Dendritic cell treated with granulocyte-macrophage colony-stimulating factor and Interleukin-4, amounts not matched to agents 40 ng/mL and 50 ng/mL, for 4 days (primary cell): ENCODE measurements at regions not wholly inside any gene's neighbourhood (a gene's known extent, or its start where the extent isn't known, plus 50 kb on each side); places are given as distances from the start of the nearest gene placed in this dataset.

Source experiments
- H3K27ac Mint-ChIP-seq: one replicate; pipeline ENCODE4 v1.8.0; 2022; ENCODE audit warnings: mild to moderate bottlenecking, mixed read lengths
- H3K27me3 Mint-ChIP-seq: one replicate; pipeline ENCODE4 v1.8.0; 2022; ENCODE audit warnings: mild to moderate bottlenecking, mixed read lengths
- H3K36me3 Mint-ChIP-seq: one replicate; pipeline ENCODE4 v1.8.0; 2022; ENCODE audit warnings: low read depth, mixed read lengths
- H3K4me1 Mint-ChIP-seq: one replicate; pipeline ENCODE4 v1.8.0; 2022; ENCODE audit warnings: low read depth, mixed read lengths
- H3K4me3 Mint-ChIP-seq: one replicate; pipeline ENCODE4 v1.8.0; 2022; ENCODE audit warnings: mild to moderate bottlenecking, moderate library complexity, mixed read lengths
- H3K9me3 Mint-ChIP-seq: one replicate; pipeline ENCODE4 v1.8.0; 2022; ENCODE audit warnings: mixed read lengths
- intact Hi-C: fragments of 100-400 bp; cut with micrococcal nuclease; formaldehyde crosslinking; loops from one replicate; pipeline ENCODE4 v1.15.0; 2022

DNA sequence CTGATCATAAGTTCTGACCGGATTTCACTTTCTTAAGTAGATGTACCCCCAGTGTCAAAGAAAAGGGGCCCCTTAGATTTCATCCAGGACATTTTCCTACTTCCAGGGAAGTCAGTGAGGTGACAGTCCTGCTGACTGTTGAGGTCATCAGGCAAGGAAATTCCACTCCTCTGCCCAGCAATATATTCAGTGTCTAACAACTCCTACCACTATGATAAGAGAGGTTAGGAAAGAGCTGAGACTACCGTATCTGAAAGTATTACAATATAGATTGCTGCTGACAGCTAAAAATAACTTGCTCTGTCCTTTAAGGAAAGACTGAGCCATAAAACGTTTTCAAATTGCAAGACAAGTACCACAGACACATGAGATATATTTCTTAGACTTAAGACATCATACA, 325.1 kb downstream of the EFNB2 start:
- intact Hi-C loops, result no loop called here
- Mint-ChIP-seq H3K27me3 (no peaks in the 10 kb centered on the region), H3K27ac (no peak overlapping the region), H3K36me3 (no peaks in the 10 kb centered on the region), H3K9me3 (peaks cover 9% of the 10 kb centered on the region), H3K4me3 (no peak overlapping the region), H3K4me1 (no peaks in the 10 kb centered on the region)

DNA sequence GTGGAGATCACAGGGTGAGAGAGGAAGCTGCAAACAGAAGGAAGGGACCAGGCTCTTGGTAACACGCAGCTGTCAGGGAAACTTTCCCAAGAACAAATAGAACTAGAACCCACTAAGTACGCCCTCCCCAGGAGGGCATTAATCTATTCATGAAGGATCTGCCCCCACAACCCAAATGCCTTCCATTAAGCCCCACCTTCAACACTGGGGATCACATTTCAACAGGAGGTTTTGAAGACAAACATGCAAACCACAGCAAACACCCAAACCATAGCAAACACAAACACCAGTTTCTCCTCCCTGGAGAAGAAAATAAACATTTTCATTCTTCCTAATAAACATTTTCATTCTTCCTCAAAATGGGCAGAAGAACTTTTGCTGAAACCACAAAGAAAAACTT, 329.6 kb downstream of the EFNB2 start:
- intact Hi-C loops, result no loop called here

DNA sequence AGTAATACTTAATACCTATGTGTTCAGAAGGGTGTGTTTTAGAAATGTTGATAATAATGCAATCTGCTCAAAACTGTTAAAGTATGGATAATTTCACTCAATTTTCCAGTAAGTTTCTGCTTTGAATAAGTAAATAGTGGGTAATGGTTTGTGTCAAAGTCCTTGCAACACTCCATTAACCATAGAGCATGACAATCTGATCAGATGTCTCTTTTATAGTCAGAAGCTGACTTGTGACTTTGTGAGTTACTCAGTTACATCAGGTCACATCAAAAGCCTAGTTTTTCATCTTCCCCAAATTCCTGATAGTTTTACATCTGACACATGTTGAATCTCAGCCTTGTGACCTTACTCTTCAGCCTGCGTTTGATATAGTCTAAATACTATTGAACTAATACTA, 338.0 kb downstream of the EFNB2 start:
- Mint-ChIP-seq H3K9me3 (peaks cover 10% of the 10 kb centered on the region), H3K27ac (no peak overlapping the region), H3K4me1 (no peaks in the 10 kb centered on the region), H3K4me3 (no peak overlapping the region), H3K27me3 (no peaks in the 10 kb centered on the region), H3K36me3 (no peaks in the 10 kb centered on the region)
- intact Hi-C loops, result no loop called here

More for the DNA sequence above, 329.6 kb downstream of the EFNB2 start:
- Mint-ChIP-seq H3K4me1 (no peaks in the 10 kb centered on the region), H3K27ac (no peak overlapping the region), H3K4me3 (no peak overlapping the region), H3K9me3 (peaks cover 6% of the 10 kb centered on the region), H3K36me3 (no peaks in the 10 kb centered on the region), H3K27me3 (no peaks in the 10 kb centered on the region)

DNA sequence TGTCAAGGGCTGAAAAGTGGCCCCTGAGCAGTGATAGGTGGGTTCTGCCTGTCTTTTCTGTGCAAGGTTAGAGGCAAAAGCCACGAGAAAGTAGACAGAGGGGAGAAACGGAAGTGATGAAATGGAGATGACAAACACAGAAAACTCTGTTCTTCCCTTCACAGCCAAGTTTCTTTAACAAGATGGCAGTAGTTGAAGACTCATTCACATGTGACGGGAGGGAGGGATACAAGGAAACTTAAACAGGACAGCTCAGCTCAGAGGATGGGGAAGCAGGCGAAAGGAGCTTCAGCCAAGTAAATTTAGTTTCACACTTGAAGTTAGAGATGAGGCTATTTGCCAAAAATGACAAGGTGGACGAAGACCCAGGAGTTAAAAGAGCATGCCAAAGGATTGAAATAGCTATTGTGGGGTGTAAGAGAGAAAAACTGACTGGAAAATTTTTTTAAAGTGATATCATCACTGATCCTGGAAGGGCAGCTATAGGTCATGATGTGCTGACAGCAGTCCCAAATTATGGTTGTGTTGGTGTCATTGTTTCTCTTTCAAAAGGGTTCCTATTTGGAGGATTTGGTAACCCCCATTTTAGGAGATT, 347.9 kb downstream of the EFNB2 start:
- Mint-ChIP-seq H3K4me3 (no peak overlapping the region), H3K27ac (no peak overlapping the region), H3K9me3 (peaks cover 39% of the 10 kb centered on the region), H3K4me1 (peaks cover under 1% of the 10 kb centered on the region), H3K27me3 (no peaks in the 10 kb centered on the region), H3K36me3 (no peaks in the 10 kb centered on the region)
- intact Hi-C loops, result no loop called here

DNA sequence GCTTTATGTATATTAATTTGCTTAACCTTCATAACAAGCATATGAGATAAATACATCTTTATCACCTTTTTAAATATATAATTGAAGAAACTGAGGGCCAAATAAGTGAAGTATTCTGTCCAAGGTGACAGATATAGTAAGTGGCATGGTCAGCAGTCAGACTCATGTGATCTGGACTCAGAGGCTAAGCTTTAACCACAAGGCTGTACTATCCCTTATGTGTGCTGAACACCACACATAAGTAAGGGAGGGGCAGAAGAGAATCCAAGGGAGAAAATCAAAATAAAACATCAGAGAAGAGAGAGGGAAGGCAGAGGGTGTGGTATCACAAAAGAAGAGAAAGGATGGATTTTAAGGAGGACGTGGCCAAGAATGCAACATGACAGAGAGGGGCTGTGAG, 348.4 kb downstream of the EFNB2 start:
- H3K27me3 Mint-ChIP-seq, result no peaks in the 10 kb centered on the region
- H3K27ac Mint-ChIP-seq, result no peak overlapping the region
- H3K4me3 Mint-ChIP-seq, result no peak overlapping the region
- H3K9me3 Mint-ChIP-seq, result peaks cover 34% of the 10 kb centered on the region
- intact Hi-C loops, result no loop called here
- H3K4me1 Mint-ChIP-seq, result peaks cover 5% of the 10 kb centered on the region
- H3K36me3 Mint-ChIP-seq, result no peaks in the 10 kb centered on the region

DNA sequence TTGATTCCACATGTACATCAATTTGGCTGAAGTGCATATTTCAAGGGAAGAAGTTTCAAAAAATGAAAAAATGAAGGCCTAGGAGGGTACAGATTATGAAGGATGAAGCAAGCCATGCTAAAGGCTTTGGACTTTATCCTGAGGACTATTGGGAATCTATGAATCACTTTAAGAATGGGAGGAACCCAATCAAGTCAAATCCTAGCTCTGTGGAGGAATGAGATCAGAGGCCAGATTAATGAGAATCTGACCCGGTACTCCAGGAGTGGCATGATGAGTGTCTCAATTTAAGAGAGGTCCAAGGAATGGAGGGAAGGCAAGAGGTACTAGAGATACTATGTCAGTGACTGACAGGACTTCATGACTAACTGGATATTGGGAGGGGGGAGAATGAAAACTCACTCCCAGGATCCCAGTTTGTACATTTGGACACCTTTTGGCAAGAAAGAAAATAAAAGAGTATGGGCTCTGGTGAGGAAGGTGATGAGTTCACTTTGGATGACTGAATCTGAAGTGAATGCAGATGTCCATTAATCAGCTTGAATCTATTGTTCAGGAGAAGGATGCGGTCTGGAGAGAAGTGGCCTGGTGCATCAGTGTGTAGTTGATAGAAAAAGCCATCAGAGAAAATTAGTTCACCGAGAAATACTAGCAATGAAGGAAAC, 349.0 kb downstream of the EFNB2 start:
- Mint-ChIP-seq H3K9me3 (peaks cover 32% of the 10 kb centered on the region), H3K27ac (no peak overlapping the region), H3K4me1 (peaks cover 5% of the 10 kb centered on the region), H3K27me3 (no peaks in the 10 kb centered on the region), H3K4me3 (no peak overlapping the region), H3K36me3 (no peaks in the 10 kb centered on the region)
- intact Hi-C loops, result no loop called here

DNA sequence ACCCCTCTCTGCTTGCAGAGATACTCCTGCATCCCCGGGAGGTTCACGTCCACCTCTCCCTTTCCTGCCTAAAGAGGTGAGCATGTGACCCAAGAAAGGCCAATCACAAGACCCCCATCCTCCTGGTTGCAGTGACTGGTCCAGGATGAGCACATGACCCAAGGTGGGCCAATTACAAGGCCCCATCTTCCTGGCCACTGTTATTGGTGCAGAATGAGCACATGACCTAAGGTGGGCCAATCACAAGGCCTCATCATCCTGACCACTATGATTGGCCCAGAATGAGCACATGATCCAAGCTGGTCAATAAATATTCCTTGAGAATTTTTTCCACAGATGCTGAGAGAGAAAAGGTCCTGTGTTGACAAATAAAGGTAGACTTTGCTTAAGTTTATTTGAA, 350.7 kb downstream of the EFNB2 start:
- H3K36me3 Mint-ChIP-seq, result no peaks in the 10 kb centered on the region
- no peaks in the 10 kb centered on the region for H3K27me3 Mint-ChIP-seq
- intact Hi-C loops, result no loop called here
- peaks cover 41% of the 10 kb centered on the region for H3K9me3 Mint-ChIP-seq
- H3K27ac Mint-ChIP-seq, result no peak overlapping the region
- H3K4me3 Mint-ChIP-seq, result no peak overlapping the region
- peaks cover 5% of the 10 kb centered on the region for H3K4me1 Mint-ChIP-seq

DNA sequence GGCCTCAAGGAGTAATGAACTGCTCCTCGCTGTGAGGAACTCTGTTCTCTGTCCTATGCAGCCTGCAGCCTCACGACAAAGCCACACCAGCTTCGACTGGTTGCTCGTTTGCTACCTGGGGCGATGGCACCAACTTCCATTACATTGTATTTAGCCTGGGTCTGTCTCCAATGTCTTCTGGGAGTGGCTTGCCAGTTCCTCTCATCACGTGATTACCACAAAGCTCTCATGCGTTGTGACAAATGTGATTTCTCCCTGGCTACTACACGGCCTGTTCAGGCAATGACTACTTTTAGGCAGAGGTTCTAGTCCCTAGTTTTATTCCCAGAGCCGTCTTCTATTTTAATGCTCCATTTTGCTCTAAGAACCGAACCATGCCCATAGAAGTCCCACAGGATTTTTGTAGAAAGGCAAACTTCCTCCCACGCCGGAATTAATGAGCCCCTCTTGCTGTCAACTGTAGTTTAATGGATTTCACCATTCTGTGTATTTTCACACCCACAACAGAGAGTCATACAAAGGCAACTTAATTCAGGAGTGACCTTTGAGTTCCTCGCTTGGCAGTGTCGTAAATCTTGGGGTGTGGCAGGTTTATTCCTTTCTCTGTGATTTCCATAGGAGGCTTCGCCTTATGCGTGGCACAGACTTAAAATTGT, 351.9 kb downstream of the EFNB2 start:
- H3K27ac Mint-ChIP-seq, result no peak overlapping the region
- intact Hi-C loops, result no loop called here
- H3K9me3 Mint-ChIP-seq, result peaks cover 41% of the 10 kb centered on the region

DNA sequence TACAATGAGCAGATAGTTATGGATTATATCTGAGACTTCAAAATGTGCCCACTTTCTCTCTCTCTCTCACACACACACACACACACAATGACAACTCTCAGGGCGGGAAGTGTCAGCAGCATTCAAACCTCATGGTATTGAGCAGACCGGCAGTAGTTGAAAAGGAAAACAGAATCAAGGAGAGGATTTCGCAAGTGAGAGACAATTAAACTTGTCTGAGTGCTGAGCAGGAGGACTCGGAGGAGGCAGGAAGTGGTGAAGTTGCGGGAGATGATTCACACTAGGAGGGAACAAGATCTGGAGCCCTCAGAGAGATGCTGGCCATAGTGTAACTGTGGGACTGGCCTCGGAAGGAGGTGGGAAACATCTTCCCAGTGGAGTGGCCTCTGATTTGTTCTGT, 353.1 kb downstream of the EFNB2 start:
- Mint-ChIP-seq H3K9me3 (peaks cover 38% of the 10 kb centered on the region), H3K27me3 (no peaks in the 10 kb centered on the region), H3K4me3 (no peak overlapping the region), H3K4me1 (peaks cover 5% of the 10 kb centered on the region), H3K36me3 (no peaks in the 10 kb centered on the region), H3K27ac (no peak overlapping the region)
- intact Hi-C loops, result no loop called here

More for the DNA sequence above, 351.9 kb downstream of the EFNB2 start:
- no peaks in the 10 kb centered on the region for H3K27me3 Mint-ChIP-seq
- H3K4me3 Mint-ChIP-seq, result no peak overlapping the region
- peaks cover 5% of the 10 kb centered on the region for H3K4me1 Mint-ChIP-seq
- H3K36me3 Mint-ChIP-seq, result no peaks in the 10 kb centered on the region

DNA sequence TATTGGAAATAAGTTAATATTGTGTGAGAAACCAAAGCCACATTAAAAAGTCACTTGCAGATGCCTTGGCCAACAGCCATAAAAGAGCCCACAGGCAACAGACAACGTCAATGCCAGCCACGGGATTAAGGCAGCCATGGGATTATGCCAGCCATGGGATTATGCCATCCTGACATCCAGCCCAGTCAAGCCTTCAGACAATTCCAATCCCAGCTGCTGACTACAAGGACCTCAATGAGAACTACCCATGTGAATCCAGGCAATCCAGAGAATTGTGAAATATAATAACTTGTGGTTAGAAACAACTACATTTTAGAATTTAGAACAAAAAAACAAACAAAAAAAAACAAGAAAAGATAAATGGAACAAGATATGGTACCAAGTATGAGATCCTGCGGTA, 356.6 kb downstream of the EFNB2 start:
- Mint-ChIP-seq H3K27me3 (no peaks in the 10 kb centered on the region), H3K4me1 (peaks cover 5% of the 10 kb centered on the region), H3K27ac (no peak overlapping the region), H3K9me3 (peaks cover 9% of the 10 kb centered on the region), H3K4me3 (no peak overlapping the region), H3K36me3 (no peaks in the 10 kb centered on the region)
- intact Hi-C loops, result no loop called here

DNA sequence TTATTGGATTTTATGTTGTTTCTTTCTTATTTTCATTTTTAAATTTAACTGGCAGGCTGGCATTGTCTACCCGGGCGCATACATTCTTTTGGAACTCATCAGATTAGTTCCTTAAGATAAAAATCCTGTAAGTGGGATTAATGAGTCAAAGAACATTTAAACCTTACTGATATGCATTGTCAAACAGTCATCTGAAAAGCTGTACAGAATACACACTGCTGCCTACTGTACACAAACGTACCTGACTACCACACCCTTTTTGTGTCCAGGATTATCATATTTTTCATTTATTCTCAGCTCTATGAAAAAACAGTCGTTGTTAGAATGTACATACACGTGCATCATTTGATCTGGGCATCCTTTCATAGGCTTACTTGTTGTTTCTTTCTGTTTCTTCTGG, 358.3 kb downstream of the EFNB2 start:
- Mint-ChIP-seq H3K36me3 (no peaks in the 10 kb centered on the region), H3K9me3 (peaks cover 9% of the 10 kb centered on the region), H3K27me3 (no peaks in the 10 kb centered on the region), H3K4me3 (no peak overlapping the region), H3K4me1 (peaks cover under 1% of the 10 kb centered on the region), H3K27ac (no peak overlapping the region)
- intact Hi-C loops, result no loop called here

DNA sequence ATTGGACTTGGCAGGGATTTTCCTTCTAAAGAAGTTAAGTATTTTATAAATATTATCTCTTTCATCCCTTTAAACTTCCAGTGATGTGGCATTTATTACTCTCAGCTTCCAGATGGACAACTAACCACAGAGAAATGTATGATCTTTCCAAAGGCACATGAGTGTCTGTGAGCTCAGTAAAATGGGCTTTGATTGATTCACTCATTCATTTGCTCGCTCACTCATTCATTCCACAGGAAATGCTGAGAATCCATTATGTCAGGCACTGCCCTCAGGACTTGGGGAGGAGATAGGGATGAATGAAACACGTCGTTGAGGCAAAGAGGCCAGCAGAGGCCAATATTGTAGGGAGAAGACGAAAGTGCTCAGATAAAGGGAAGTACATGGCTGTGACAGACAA, 359.3 kb downstream of the EFNB2 start:
- intact Hi-C loops, result no loop called here
- peaks cover 9% of the 10 kb centered on the region for H3K9me3 Mint-ChIP-seq
- H3K4me1 Mint-ChIP-seq, result no peaks in the 10 kb centered on the region
- no peak overlapping the region for H3K27ac Mint-ChIP-seq
- no peaks in the 10 kb centered on the region for H3K27me3 Mint-ChIP-seq
- H3K36me3 Mint-ChIP-seq, result no peaks in the 10 kb centered on the region
- no peak overlapping the region for H3K4me3 Mint-ChIP-seq

DNA sequence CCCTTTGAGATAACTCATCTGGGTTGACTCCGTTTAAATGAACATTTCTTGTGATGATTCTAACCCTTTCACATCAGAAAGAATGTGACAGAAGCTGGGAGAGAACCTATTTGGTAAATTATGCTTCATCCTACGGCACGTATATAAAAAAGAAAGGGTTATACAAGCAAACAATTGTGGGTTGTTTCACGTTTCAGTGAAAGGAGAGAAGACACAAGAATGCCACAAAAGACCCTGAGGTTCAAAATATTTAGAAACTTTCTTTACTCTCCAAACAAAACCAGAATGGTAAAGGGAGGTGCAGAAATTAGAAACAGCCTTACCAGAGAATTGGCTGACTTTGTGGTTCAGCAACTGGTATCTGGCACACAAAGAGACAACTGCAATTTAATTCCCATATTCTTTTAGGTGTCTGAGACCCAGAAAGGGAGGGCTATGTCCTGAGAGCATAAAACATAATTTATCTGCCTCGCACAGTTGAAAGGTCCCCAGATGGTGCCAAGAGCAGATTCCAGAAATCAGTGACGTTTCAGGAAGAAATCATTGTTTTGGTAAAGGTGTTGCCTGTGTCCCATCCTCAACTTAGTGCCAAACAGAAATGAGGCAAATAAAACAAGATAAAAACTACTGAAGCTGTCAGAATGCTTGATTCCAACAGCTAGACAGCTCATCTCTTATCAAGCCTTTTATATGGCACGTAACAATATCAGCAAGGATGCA, 361.4 kb downstream of the EFNB2 start:
- no peaks in the 10 kb centered on the region for H3K27me3 Mint-ChIP-seq
- no peaks in the 10 kb centered on the region for H3K4me1 Mint-ChIP-seq
- intact Hi-C loops, result no loop called here
- peaks cover 16% of the 10 kb centered on the region for H3K9me3 Mint-ChIP-seq
- no peak overlapping the region for H3K27ac Mint-ChIP-seq
- H3K4me3 Mint-ChIP-seq, result no peak overlapping the region
- no peaks in the 10 kb centered on the region for H3K36me3 Mint-ChIP-seq

DNA sequence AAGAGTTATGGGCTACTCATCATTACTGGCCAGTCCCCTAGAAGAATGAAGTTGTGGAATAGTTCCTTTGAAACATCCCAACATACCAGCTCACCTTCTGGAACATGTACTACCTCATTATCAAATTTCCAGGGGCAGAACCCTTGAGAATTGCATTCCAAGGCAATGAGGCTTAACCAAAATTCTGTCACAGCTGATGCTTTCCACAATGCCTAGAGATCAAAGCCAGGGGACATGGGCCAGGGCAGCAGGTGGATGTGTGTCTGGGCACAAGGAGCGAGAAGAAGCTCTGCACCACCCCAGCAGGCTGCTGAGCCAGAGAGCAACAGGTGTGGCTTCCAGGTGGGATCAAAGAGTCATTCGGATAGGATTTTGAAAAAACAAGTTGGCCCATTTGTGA, 362.1 kb downstream of the EFNB2 start:
- Mint-ChIP-seq H3K4me1 (no peaks in the 10 kb centered on the region), H3K27me3 (no peaks in the 10 kb centered on the region), H3K27ac (no peak overlapping the region), H3K36me3 (no peaks in the 10 kb centered on the region), H3K9me3 (peaks cover 18% of the 10 kb centered on the region), H3K4me3 (no peak overlapping the region)
- intact Hi-C loops, result no loop called here
